ENCODE measurements at regions not wholly inside any gene's neighbourhood (a gene's known extent, or its start where the extent isn't known, plus 50 kb on each side); places are given as distances from the start of the nearest gene placed in this dataset.

DNA sequence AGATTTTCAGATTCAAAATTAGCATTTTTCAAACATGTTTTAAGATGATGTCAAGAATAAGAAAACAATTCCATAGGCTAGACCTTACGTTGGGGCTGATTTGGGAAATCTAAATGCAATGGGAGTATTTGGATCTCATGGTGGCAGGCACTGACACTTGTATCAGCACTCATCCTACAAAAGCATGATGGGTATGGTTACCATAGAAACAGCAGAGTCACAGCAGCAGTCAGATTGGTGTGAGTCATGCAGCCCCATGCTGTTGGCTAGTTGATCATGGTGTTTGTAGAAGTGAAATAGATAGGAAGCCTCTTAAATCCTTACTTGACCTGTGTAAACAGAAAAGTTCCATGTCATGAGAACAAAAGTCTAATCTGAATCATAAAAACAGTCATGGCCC lies 1637.3 kb upstream of the PABPC4L start:
- ChIA-PET POLR2A (no interaction called here), CTCF (no interaction called here)
- Mint-ChIP-seq H3K4me1 (no peaks in the 10 kb centered on the region), H3K27me3 (no peaks in the 10 kb centered on the region), H3K4me3 (no peak overlapping the region), H3K27ac (no peak overlapping the region), H3K9me3 (ENCODE audit: insufficient read depth) (peaks cover 8% of the 10 kb centered on the region)
- Histone ChIP-seq H3K4me2 (replicated peaks; ENCODE audit: low read depth, low read length, poor library complexity, severe bottlenecking) (no peak overlapping the region), H3K27ac (ENCODE audit: low read length in 2 of 2) (no peak overlapping the region), H2AFZ (ENCODE audit: insufficient read depth, low read depth, low read length, poor library complexity, severe bottlenecking) (no peak overlapping the region), H3K9ac (ENCODE audit: low read length) (no peak overlapping the region), H3K27me3 (replicated peaks in 1 of 4; ENCODE audit: control extremely low read depth in 1 of 4, control insufficient read depth in 3 of 4, insufficient read depth in 4 of 4, low read length in 3 of 4) (no peaks in the 10 kb centered on the region), H4K20me1 (ENCODE audit: control insufficient read depth, insufficient read depth, low read length, poor library complexity, severe bottlenecking) (no peaks in the 10 kb centered on the region), H3K9me3 (ENCODE audit: control extremely low read depth in 1 of 3, control insufficient read depth in 2 of 3, insufficient read depth in 1 of 3, low read length in 2 of 3) (peaks cover 0 to 4% (median 0%) of the 10 kb centered on the region in 3 donors), H3K79me2 (ENCODE audit: control insufficient read depth, insufficient read depth, low read length) (no peaks in the 10 kb centered on the region), H3K4me3 (ENCODE audit: control extremely low read depth in 1 of 5, extremely low read depth in 1 of 5, insufficient read depth in 1 of 5, low read depth in 2 of 5, low read length in 4 of 5) (no peak overlapping the region), H3K4me1 (ENCODE audit: control insufficient read depth in 2 of 2, insufficient read depth in 2 of 2, low read length in 2 of 2) (no peaks in the 10 kb centered on the region), H3K36me3 (replicated peaks in 1 of 2; ENCODE audit: control extremely low read depth in 1 of 2, control insufficient read depth in 1 of 2, extremely low read depth in 1 of 2, insufficient read depth in 2 of 2, low read length in 1 of 2) (no peaks in the 10 kb centered on the region)
- TF ChIP-seq EZH2 (IDR thresholded peaks at IDR 0.05; ENCODE audit: borderline replicate concordance, insufficient read depth, low read depth, low read length, poor library complexity, severe bottlenecking), result no peak
- no peak for TF ChIP-seq CTCF (IDR thresholded peaks at IDR 0.05)
- intact Hi-C loops (cut with micrococcal nuclease), result no loop called here
- WGBS (ENCODE audit: insufficient coverage), result no CpG with 5 or more reads among the region's 1 CpG
- no peak for DNase-seq
- no peak for ATAC-seq (ENCODE audit: low read depth)

DNA sequence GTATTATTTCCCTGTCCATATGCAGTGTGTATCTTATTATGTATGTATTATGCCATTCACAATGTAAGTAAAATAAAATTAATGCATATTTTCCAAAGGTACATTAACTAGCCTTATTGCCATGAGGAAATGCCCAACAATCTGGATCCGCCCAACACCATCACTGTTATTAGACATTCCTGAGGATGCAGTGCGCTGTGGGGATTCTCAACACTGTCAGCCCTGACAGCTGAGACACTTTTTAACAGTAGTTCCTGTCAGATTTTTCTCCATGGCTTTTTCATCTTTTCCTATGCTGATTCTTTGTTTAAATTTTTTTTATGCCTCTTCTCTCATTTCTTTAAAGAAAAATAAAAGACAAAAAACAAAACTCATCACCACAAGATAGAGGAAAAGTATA lies 1632.9 kb upstream of the PABPC4L start:
- CTCF ChIA-PET, result no interaction called here
- no peak for ATAC-seq (ENCODE audit: low read depth)
- Histone ChIP-seq H3K27ac (ENCODE audit: low read length in 2 of 2) (no peak overlapping the region), H3K4me2 (replicated peaks; ENCODE audit: low read depth, low read length, poor library complexity, severe bottlenecking) (no peak overlapping the region), H3K79me2 (ENCODE audit: control insufficient read depth, insufficient read depth, low read length) (no peaks in the 10 kb centered on the region), H4K20me1 (ENCODE audit: control insufficient read depth, insufficient read depth, low read length, poor library complexity, severe bottlenecking) (no peaks in the 10 kb centered on the region), H3K4me3 (ENCODE audit: control extremely low read depth in 1 of 5, extremely low read depth in 1 of 5, insufficient read depth in 1 of 5, low read depth in 2 of 5, low read length in 4 of 5) (no peak overlapping the region), H3K9me3 (ENCODE audit: control extremely low read depth in 1 of 3, control insufficient read depth in 2 of 3, insufficient read depth in 1 of 3, low read length in 2 of 3) (peaks cover 0 to 4% (median 0%) of the 10 kb centered on the region in 3 donors), H3K4me1 (ENCODE audit: control insufficient read depth in 2 of 2, insufficient read depth in 2 of 2, low read length in 2 of 2) (no peaks in the 10 kb centered on the region), H2AFZ (ENCODE audit: insufficient read depth, low read depth, low read length, poor library complexity, severe bottlenecking) (no peak overlapping the region), H3K36me3 (replicated peaks in 1 of 2; ENCODE audit: control extremely low read depth in 1 of 2, control insufficient read depth in 1 of 2, extremely low read depth in 1 of 2, insufficient read depth in 2 of 2, low read length in 1 of 2) (no peaks in the 10 kb centered on the region), H3K9ac (ENCODE audit: low read length) (no peak overlapping the region), H3K27me3 (replicated peaks in 1 of 4; ENCODE audit: control extremely low read depth in 1 of 4, control insufficient read depth in 3 of 4, insufficient read depth in 4 of 4, low read length in 3 of 4) (no peaks in the 10 kb centered on the region)
- POLR2A ChIA-PET, result no interaction called here
- no peak overlapping the region for H3K27ac Mint-ChIP-seq
- intact Hi-C loops (cut with micrococcal nuclease), result no loop called here
- TF ChIP-seq EZH2 (IDR thresholded peaks at IDR 0.05; ENCODE audit: borderline replicate concordance, insufficient read depth, low read depth, low read length, poor library complexity, severe bottlenecking), result no peak
- TF ChIP-seq CTCF (IDR thresholded peaks at IDR 0.05), result no peak
- no peak overlapping the region for H3K4me3 Mint-ChIP-seq
- no peaks in the 10 kb centered on the region for H3K4me1 Mint-ChIP-seq
- H3K9me3 Mint-ChIP-seq (ENCODE audit: insufficient read depth), result peaks cover 8% of the 10 kb centered on the region
- H3K27me3 Mint-ChIP-seq, result no peaks in the 10 kb centered on the region
- DNase-seq, result no peak
- 86% methylated on average over 2 of the region's 2 CpGs for WGBS (ENCODE audit: insufficient coverage)
